ENCODE measurements at regions not wholly inside any gene's neighbourhood (a gene's known extent, or its start where the extent isn't known, plus 50 kb on each side); places are given as distances from the start of the nearest gene placed in this dataset.

GRCh38 chr3:44128057-44128775 lies 113.5 kb upstream of the TOPAZ1 start:
- Histone ChIP-seq H3K4me3 (no peak overlapping the region), H3K4me1 (no peaks in the 10 kb centered on the region), H3K36me3 (no peaks in the 10 kb centered on the region), H3K27me3 (peaks cover 0 to 2% (median 0%) of the 10 kb centered on the region in 4 donors), H3K27ac (no peak overlapping the region), H3K9me3 (no peaks in the 10 kb centered on the region)
- intact Hi-C loops (cut with DNase I) = no loop called here
- no peak for DNase-seq
- WGBS, 2 donors = 33 to 39% methylated on average over 6 to 7 of the region's 7 CpGs
- TF ChIP-seq POLR2A (IDR thresholded peaks at IDR 0.05) = no peak
- TF ChIP-seq CTCF (IDR thresholded peaks at IDR 0.05) = no peak

DNA sequence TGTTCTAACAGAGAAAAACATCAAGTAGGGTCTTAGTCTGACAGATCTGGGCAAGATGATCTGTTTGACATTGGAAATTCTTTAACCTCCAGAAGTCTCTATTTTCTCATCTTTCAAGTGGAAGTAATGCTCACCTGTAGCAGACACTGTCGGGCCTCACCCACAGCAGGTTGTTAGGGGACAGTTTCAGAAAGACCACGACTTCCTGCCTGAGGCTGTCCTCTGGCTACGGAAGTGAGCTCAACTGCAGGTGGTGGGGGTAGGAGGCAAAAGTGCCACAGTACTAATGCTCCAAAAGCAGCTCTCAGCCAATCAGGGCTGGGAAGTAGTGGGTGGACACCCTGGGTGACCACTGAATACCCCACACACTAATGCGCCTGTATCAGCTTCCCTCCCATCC lies 111.4 kb upstream of the TOPAZ1 start:
- TF ChIP-seq POLR2A (IDR thresholded peaks at IDR 0.05) (no peak), CTCF (IDR thresholded peaks at IDR 0.05) (no peak)
- no peak for DNase-seq
- H3K27me3 ChIP-seq = peaks cover 0 to 11% (median 0%) of the 10 kb centered on the region in 4 donors
- no peak overlapping the region for H3K4me3 ChIP-seq
- no peaks in the 10 kb centered on the region for H3K9me3 ChIP-seq
- intact Hi-C loops (cut with DNase I) = no loop called here
- no peak overlapping the region for H3K27ac ChIP-seq
- H3K36me3 ChIP-seq = no peaks in the 10 kb centered on the region
- WGBS, 2 donors = 40 to 59% methylated on average over 4 of the region's 4 CpGs
- H3K4me1 ChIP-seq = no peaks in the 10 kb centered on the region

GRCh38 chr3:44132061-44132460 lies 109.6 kb upstream of the TOPAZ1 start:
- H3K27me3 ChIP-seq = peaks cover 0 to 18% (median 0%) of the 10 kb centered on the region in 4 donors
- no peak for TF ChIP-seq POLR2A (IDR thresholded peaks at IDR 0.05)
- TF ChIP-seq CTCF (IDR thresholded peaks at IDR 0.05) = no peak
- intact Hi-C loops (cut with DNase I) = no loop called here
- no peaks in the 10 kb centered on the region for H3K36me3 ChIP-seq
- no peaks in the 10 kb centered on the region for H3K9me3 ChIP-seq
- no peak overlapping the region for H3K4me3 ChIP-seq
- no peaks in the 10 kb centered on the region for H3K4me1 ChIP-seq
- H3K27ac ChIP-seq = no peak overlapping the region
- DNase-seq = no peak
- WGBS, 2 donors = 66 to 73% methylated on average over 4 of the region's 4 CpGs

DNA sequence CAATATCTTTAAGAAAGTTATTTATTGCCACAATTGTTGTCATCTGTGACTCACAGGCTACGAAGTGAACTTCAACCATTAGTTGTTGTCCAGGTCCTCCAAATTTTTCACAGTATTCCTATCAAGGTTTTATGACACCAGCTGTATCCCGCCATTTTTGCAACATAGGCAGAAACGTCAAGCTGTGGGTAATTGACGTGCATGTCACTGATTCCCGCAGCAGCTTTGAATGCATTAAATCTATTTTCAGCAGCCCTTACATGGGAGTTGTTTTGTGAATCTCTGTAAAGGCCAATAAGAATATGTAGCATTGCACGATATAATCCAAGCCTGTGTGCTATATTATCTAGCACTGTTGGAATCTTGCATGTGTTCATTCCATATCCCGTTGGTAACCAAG lies 109.1 kb upstream of the TOPAZ1 start:
- no peak for TF ChIP-seq CTCF (IDR thresholded peaks at IDR 0.05)
- TF ChIP-seq POLR2A (IDR thresholded peaks at IDR 0.05) = no peak
- no peak overlapping the region for H3K4me3 ChIP-seq
- intact Hi-C loops (cut with DNase I) = no loop called here
- DNase-seq = no peak
- H3K36me3 ChIP-seq = no peaks in the 10 kb centered on the region
- peaks cover 0 to 18% (median 0%) of the 10 kb centered on the region in 4 donors for H3K27me3 ChIP-seq
- 86 to 93% methylated on average over 7 of the region's 7 CpGs for WGBS, 2 donors
- H3K4me1 ChIP-seq = no peaks in the 10 kb centered on the region
- no peaks in the 10 kb centered on the region for H3K9me3 ChIP-seq
- no peak overlapping the region for H3K27ac ChIP-seq

GRCh38 chr3:44136421-44136820 lies 105.3 kb upstream of the TOPAZ1 start:
- Histone ChIP-seq H3K9me3 (no peaks in the 10 kb centered on the region), H3K27me3 (peaks cover 0 to 18% (median 0%) of the 10 kb centered on the region in 4 donors), H3K4me1 (no peaks in the 10 kb centered on the region), H3K4me3 (no peak overlapping the region), H3K27ac (no peak overlapping the region), H3K36me3 (no peaks in the 10 kb centered on the region)
- WGBS, 2 donors = 58 to 65% methylated on average over 5 of the region's 5 CpGs
- intact Hi-C loops (cut with DNase I) = no loop called here
- no peak for DNase-seq
- TF ChIP-seq CTCF (IDR thresholded peaks at IDR 0.05) (no peak), POLR2A (IDR thresholded peaks at IDR 0.05) (no peak)
